ENCODE measurements at regions not wholly inside any gene's neighbourhood (a gene's known extent, or its start where the extent isn't known, plus 50 kb on each side); places are given as distances from the start of the nearest gene placed in this dataset.

- Mint-ChIP-seq H3K36me3 (ENCODE audit: low read depth, unreplicated experiment) (peaks cover 3% of the 10 kb centered on the region), H3K4me1 (ENCODE audit: unreplicated experiment) (no peaks in the 10 kb centered on the region), H3K9me3 (ENCODE audit: unreplicated experiment) (no peaks in the 10 kb centered on the region), H3K27ac (ENCODE audit: unreplicated experiment) (no peak overlapping the region), H3K27me3 (ENCODE audit: unreplicated experiment) (peaks cover 3% of the 10 kb centered on the region), H3K4me3 (ENCODE audit: unreplicated experiment) (no peak overlapping the region)
- no peak for DNase-seq (ENCODE audit: low spot score)
- no peak for TF ChIP-seq CTCF (IDR thresholded peaks at IDR 0.05; ENCODE audit: unreplicated experiment)
Measured at GRCh38 chr3:65048151-65048550, 360.4 kb upstream of the ADAMTS9 start.

- no peak for DNase-seq (ENCODE audit: low spot score)
- Mint-ChIP-seq H3K36me3 (ENCODE audit: low read depth, unreplicated experiment) (peaks cover 3% of the 10 kb centered on the region), H3K27me3 (ENCODE audit: unreplicated experiment) (peaks cover 3% of the 10 kb centered on the region), H3K9me3 (ENCODE audit: unreplicated experiment) (no peaks in the 10 kb centered on the region), H3K27ac (ENCODE audit: unreplicated experiment) (no peak overlapping the region), H3K4me3 (ENCODE audit: unreplicated experiment) (no peak overlapping the region), H3K4me1 (ENCODE audit: unreplicated experiment) (no peaks in the 10 kb centered on the region)
- TF ChIP-seq CTCF (IDR thresholded peaks at IDR 0.05; ENCODE audit: unreplicated experiment), result no peak
Measured at GRCh38 chr3:65045138-65045537, 357.3 kb upstream of the ADAMTS9 start.

GRCh38 chr3:65044401-65044800, 356.6 kb upstream of the ADAMTS9 start:
- no peaks in the 10 kb centered on the region for H3K9me3 Mint-ChIP-seq (ENCODE audit: unreplicated experiment)

GRCh38 chr3:65042675-65043074, 354.9 kb upstream of the ADAMTS9 start:
- H3K36me3 Mint-ChIP-seq (ENCODE audit: low read depth, unreplicated experiment), result peaks cover 3% of the 10 kb centered on the region
- no peak for TF ChIP-seq CTCF (IDR thresholded peaks at IDR 0.05; ENCODE audit: unreplicated experiment)
- H3K27me3 Mint-ChIP-seq (ENCODE audit: unreplicated experiment), result no peaks in the 10 kb centered on the region
- H3K4me1 Mint-ChIP-seq (ENCODE audit: unreplicated experiment), result peaks cover 3% of the 10 kb centered on the region
- no peak overlapping the region for H3K27ac Mint-ChIP-seq (ENCODE audit: unreplicated experiment)
- no peak overlapping the region for H3K4me3 Mint-ChIP-seq (ENCODE audit: unreplicated experiment)
- H3K9me3 Mint-ChIP-seq (ENCODE audit: unreplicated experiment), result no peaks in the 10 kb centered on the region
- DNase-seq (ENCODE audit: low spot score), result no peak

More at GRCh38 chr3:65044401-65044800, 356.6 kb upstream of the ADAMTS9 start:
- H3K27me3 Mint-ChIP-seq (ENCODE audit: unreplicated experiment), result peaks cover 3% of the 10 kb centered on the region
- H3K4me1 Mint-ChIP-seq (ENCODE audit: unreplicated experiment), result peaks cover under 1% of the 10 kb centered on the region
- no peak for TF ChIP-seq CTCF (IDR thresholded peaks at IDR 0.05; ENCODE audit: unreplicated experiment)
- H3K4me3 Mint-ChIP-seq (ENCODE audit: unreplicated experiment), result no peak overlapping the region
- no peak for DNase-seq (ENCODE audit: low spot score)
- H3K27ac Mint-ChIP-seq (ENCODE audit: unreplicated experiment), result no peak overlapping the region
- H3K36me3 Mint-ChIP-seq (ENCODE audit: low read depth, unreplicated experiment), result peaks cover 3% of the 10 kb centered on the region

- Mint-ChIP-seq H3K9me3 (ENCODE audit: unreplicated experiment) (no peaks in the 10 kb centered on the region), H3K4me3 (ENCODE audit: unreplicated experiment) (no peak overlapping the region), H3K27me3 (ENCODE audit: unreplicated experiment) (no peaks in the 10 kb centered on the region), H3K27ac (ENCODE audit: unreplicated experiment) (no peak overlapping the region), H3K4me1 (ENCODE audit: unreplicated experiment) (peaks cover 3% of the 10 kb centered on the region), H3K36me3 (ENCODE audit: low read depth, unreplicated experiment) (no peaks in the 10 kb centered on the region)
- TF ChIP-seq CTCF (IDR thresholded peaks at IDR 0.05; ENCODE audit: unreplicated experiment), result no peak
- DNase-seq (ENCODE audit: low spot score), result no peak
Measured at GRCh38 chr3:65039754-65040210, 352.0 kb upstream of the ADAMTS9 start.

All from endothelial cell (in vitro differentiated cells).